Neuronal stem cell (in vitro differentiated cells): ENCODE measurements at regions not wholly inside any gene's neighbourhood (a gene's known extent, or its start where the extent isn't known, plus 50 kb on each side); places are given as distances from the start of the nearest gene placed in this dataset.

ENCODE experiments used
- DNase-seq: peaks from one replicate; pipeline ENCODE4 v3.0.0-alpha.2; 2013; ENCODE audit warnings: low spot score
- H2AFZ ChIP-seq: one replicate; pipeline ENCODE4 v1.6.1; 2013; ENCODE audit warnings: mild to moderate bottlenecking, low read length, inconsistent platforms
- H2AK5ac ChIP-seq: 2 replicates; pipeline ENCODE4 v1.6.1; 2013; ENCODE audit warnings: low read depth, mild to moderate bottlenecking, inconsistent platforms, low read length, moderate library complexity, mixed read lengths
- H2BK120ac ChIP-seq: 2 replicates; pipeline ENCODE4 v1.6.1; 2013; ENCODE audit warnings: low read depth, mild to moderate bottlenecking, inconsistent platforms, low read length, moderate library complexity, mixed read lengths
- H2BK12ac ChIP-seq: one replicate; pipeline ENCODE4 v1.6.1; 2013; ENCODE audit warnings: low read length, inconsistent platforms
- H2BK15ac ChIP-seq: 2 replicates; pipeline ENCODE4 v1.6.1; 2013; ENCODE audit warnings: mild to moderate bottlenecking, low read length, inconsistent platforms, mixed read lengths
- H2BK5ac ChIP-seq: one replicate; pipeline ENCODE4 v1.6.1; 2013; ENCODE audit warnings: inconsistent platforms, mild to moderate bottlenecking, low read length, moderate library complexity
- H3K14ac ChIP-seq: one replicate; pipeline ENCODE4 v1.6.1; 2013; ENCODE audit warnings: low read length, inconsistent platforms
- H3K18ac ChIP-seq: 2 replicates; pipeline ENCODE4 v1.6.1; 2013; ENCODE audit warnings: low read length, inconsistent platforms
- H3K23ac ChIP-seq: 2 replicates; pipeline ENCODE4 v1.6.1; 2013; ENCODE audit warnings: low read depth, mild to moderate bottlenecking, mixed read lengths, low read length, inconsistent platforms; ENCODE audit not compliant: poor library complexity
- H3K27ac ChIP-seq: replicated peaks from 3 replicates; pipeline ENCODE4 v1.5.1; 2013; ENCODE audit warnings: low read length, inconsistent platforms
- H3K27me3 ChIP-seq, 3 experiments: 2 replicates each; pipeline ENCODE4 v1.6.1; 2013; ENCODE audit warnings: low read length in 3 of 3, mild to moderate bottlenecking in 2 of 3, inconsistent platforms in 1 of 3, low read depth in 1 of 3, mixed read lengths in 1 of 3, moderate library complexity in 1 of 3; ENCODE audit not compliant: control insufficient read depth in 3 of 3, insufficient read depth in 3 of 3
- H3K36me3 ChIP-seq, 2 donors: replicated peaks in 1 of 2; 2 replicates each; pipeline ENCODE4 v1.6.1; 2013; ENCODE audit warnings: low read length in 2 of 2; ENCODE audit not compliant: control insufficient read depth in 2 of 2, insufficient read depth in 2 of 2
- H3K4ac ChIP-seq: 2 replicates; pipeline ENCODE4 v1.6.1; 2013; ENCODE audit warnings: inconsistent platforms, mild to moderate bottlenecking, low read length, moderate library complexity
- H3K4me1 ChIP-seq, 2 donors: 1 replicate in 1 of 2; 2 replicates in 1 of 2; pipeline ENCODE4 v1.6.1; 2013; ENCODE audit warnings: low read length in 2 of 2, low read depth in 1 of 2; ENCODE audit not compliant: control insufficient read depth in 2 of 2, insufficient read depth in 1 of 2
- H3K4me2 ChIP-seq: one replicate; pipeline ENCODE4 v1.6.1; 2013; ENCODE audit warnings: mild to moderate bottlenecking, low read length, inconsistent platforms; ENCODE audit not compliant: insufficient read depth, poor library complexity, severe bottlenecking
- H3K4me3 ChIP-seq, 2 donors: 2 replicates each; pipeline ENCODE4 v1.5.1; 2013; ENCODE audit warnings: low read length in 2 of 2, mild to moderate bottlenecking in 2 of 2, inconsistent platforms in 1 of 2, moderate library complexity in 1 of 2
- H3K79me1 ChIP-seq: one replicate; pipeline ENCODE4 v1.6.1; 2013; ENCODE audit warnings: low read depth, mild to moderate bottlenecking, inconsistent platforms, low read length, moderate library complexity
- H3K9ac ChIP-seq: one replicate; pipeline ENCODE4 v1.6.1; 2013; ENCODE audit warnings: mild to moderate bottlenecking, low read depth, low read length, inconsistent platforms; ENCODE audit not compliant: poor library complexity
- H3K9me3 ChIP-seq, 2 donors: replicated peaks in 1 of 2; 2 replicates each; pipeline versions ENCODE3 to v1.6.1; 2013; ENCODE audit warnings: low read length in 2 of 2, mild to moderate bottlenecking in 2 of 2, inconsistent platforms in 1 of 2, low read depth in 1 of 2, mixed read lengths in 1 of 2, moderate library complexity in 1 of 2; ENCODE audit not compliant: control insufficient read depth in 2 of 2, insufficient read depth in 1 of 2
- H4K8ac ChIP-seq: one replicate; pipeline ENCODE4 v1.6.1; 2013; ENCODE audit warnings: low read depth, mild to moderate bottlenecking, inconsistent platforms, low read length, moderate library complexity
- H4K91ac ChIP-seq: one replicate; pipeline ENCODE4 v1.6.1; 2013; ENCODE audit warnings: low read length, low read depth, mild to moderate bottlenecking, inconsistent platforms; ENCODE audit not compliant: poor library complexity
- WGBS, 2 donors: extraction: QIAGEN DNeasy Blood & Tissue Kit; methylation state at CpG; one replicate each; pipeline ENCODE4 v1.1.7; 2013; ENCODE audit warnings: missing lambda C conversion rate in 2 of 2, mixed read lengths in 1 of 2; ENCODE audit not compliant: insufficient read length in 2 of 2, insufficient replicate concordance in 1 of 2; ENCODE audit errors: extremely low coverage in 2 of 2; 5-methylcytosine and 5-hydroxymethylcytosine counted together

- no peak overlapping the region for H2BK5ac ChIP-seq
Observed at GRCh38 chr5:158456241-158456640, 597.3 kb upstream of the CLINT1 start.

GRCh38 chr5:158451993-158452672, 593.2 kb upstream of the CLINT1 start:
- no peak overlapping the region for H2BK120ac ChIP-seq
- H3K27me3 ChIP-seq = no peaks in the 10 kb centered on the region
- no peaks in the 10 kb centered on the region for H3K79me1 ChIP-seq
- H2BK15ac ChIP-seq = no peak overlapping the region
- H3K9ac ChIP-seq = no peak overlapping the region
- no peak overlapping the region for H3K23ac ChIP-seq
- H3K14ac ChIP-seq = no peak overlapping the region
- no peaks in the 10 kb centered on the region for H3K36me3 ChIP-seq
- DNase-seq = no peak
- H3K27ac ChIP-seq = no peak overlapping the region
- H2BK12ac ChIP-seq = no peak overlapping the region
- H2AFZ ChIP-seq = no peak overlapping the region
- H3K4ac ChIP-seq = no peak overlapping the region
- H4K8ac ChIP-seq = no peak overlapping the region
- H3K4me2 ChIP-seq = no peak overlapping the region
- no CpG with 5 or more reads among the region's 13 CpGs for WGBS, 2 donors
- H3K9me3 ChIP-seq = no peaks in the 10 kb centered on the region
- no peak overlapping the region for H3K18ac ChIP-seq
- H2AK5ac ChIP-seq = no peak overlapping the region
- no peak overlapping the region for H2BK5ac ChIP-seq
- no peak overlapping the region for H3K4me3 ChIP-seq
- H4K91ac ChIP-seq = no peak overlapping the region
- H3K4me1 ChIP-seq = peaks cover 0 to 4% of the 10 kb centered on the region in 2 donors

More at GRCh38 chr5:158456241-158456640, 597.3 kb upstream of the CLINT1 start:
- no peak overlapping the region for H2AK5ac ChIP-seq
- no peak overlapping the region for H3K4me2 ChIP-seq
- no peak overlapping the region for H3K14ac ChIP-seq
- no CpG with 5 or more reads among the region's 3 CpGs for WGBS, 2 donors
- H4K91ac ChIP-seq = no peak overlapping the region
- H2AFZ ChIP-seq = no peak overlapping the region
- no peak overlapping the region for H3K4me3 ChIP-seq
- no peaks in the 10 kb centered on the region for H3K27me3 ChIP-seq
- no peak overlapping the region for H4K8ac ChIP-seq
- H2BK15ac ChIP-seq = no peak overlapping the region
- H2BK120ac ChIP-seq = no peak overlapping the region
- no peaks in the 10 kb centered on the region for H3K36me3 ChIP-seq
- H3K9me3 ChIP-seq = no peaks in the 10 kb centered on the region
- no peak overlapping the region for H3K4ac ChIP-seq
- no peak overlapping the region for H3K27ac ChIP-seq
- H2BK12ac ChIP-seq = no peak overlapping the region
- no peak for DNase-seq
- no peak overlapping the region for H3K18ac ChIP-seq
- H3K79me1 ChIP-seq = no peaks in the 10 kb centered on the region
- H3K4me1 ChIP-seq = peaks cover 0 to 3% of the 10 kb centered on the region in 2 donors
- H3K9ac ChIP-seq = no peak overlapping the region
- H3K23ac ChIP-seq = no peak overlapping the region

GRCh38 chr5:158451203-158451992, 592.5 kb upstream of the CLINT1 start:
- H3K36me3 ChIP-seq = no peaks in the 10 kb centered on the region
- H3K4me2 ChIP-seq = no peak overlapping the region
- no CpG with 5 or more reads among the region's 8 CpGs for WGBS, 2 donors
- no peak overlapping the region for H3K14ac ChIP-seq
- H4K91ac ChIP-seq = no peak overlapping the region
- H3K27ac ChIP-seq = no peak overlapping the region
- no peak overlapping the region for H2BK12ac ChIP-seq
- H3K4ac ChIP-seq = no peak overlapping the region
- no peak overlapping the region for H4K8ac ChIP-seq
- H2BK120ac ChIP-seq = no peak overlapping the region
- H3K9ac ChIP-seq = no peak overlapping the region
- H2AFZ ChIP-seq = no peak overlapping the region
- no peaks in the 10 kb centered on the region for H3K9me3 ChIP-seq
- DNase-seq = no peak
- no peak overlapping the region for H3K18ac ChIP-seq
- H3K23ac ChIP-seq = no peak overlapping the region
- H2AK5ac ChIP-seq = no peak overlapping the region
- no peaks in the 10 kb centered on the region for H3K27me3 ChIP-seq
- H3K4me1 ChIP-seq = peaks cover 0 to 4% of the 10 kb centered on the region in 2 donors
- no peak overlapping the region for H2BK15ac ChIP-seq
- no peak overlapping the region for H2BK5ac ChIP-seq
- H3K79me1 ChIP-seq = no peaks in the 10 kb centered on the region
- H3K4me3 ChIP-seq = no peak overlapping the region

- H3K27me3 ChIP-seq = no peaks in the 10 kb centered on the region
- no peak for DNase-seq
- no peak overlapping the region for H3K4me3 ChIP-seq
- H2BK120ac ChIP-seq = no peak overlapping the region
- H2AFZ ChIP-seq = no peak overlapping the region
- no peaks in the 10 kb centered on the region for H3K79me1 ChIP-seq
- no peak overlapping the region for H3K9ac ChIP-seq
- no peak overlapping the region for H4K91ac ChIP-seq
- H3K4ac ChIP-seq = no peak overlapping the region
- H2BK5ac ChIP-seq = no peak overlapping the region
- WGBS, 2 donors = no CpG with 5 or more reads among the region's 5 CpGs
- no peak overlapping the region for H4K8ac ChIP-seq
- no peaks in the 10 kb centered on the region for H3K36me3 ChIP-seq
- no peak overlapping the region for H3K27ac ChIP-seq
- H3K23ac ChIP-seq = no peak overlapping the region
- H2BK12ac ChIP-seq = no peak overlapping the region
- H2AK5ac ChIP-seq = no peak overlapping the region
- H3K4me2 ChIP-seq = no peak overlapping the region
- H3K14ac ChIP-seq = no peak overlapping the region
- no peak overlapping the region for H2BK15ac ChIP-seq
- H3K9me3 ChIP-seq = no peaks in the 10 kb centered on the region
- H3K4me1 ChIP-seq = peaks cover 0 to 4% of the 10 kb centered on the region in 2 donors
- no peak overlapping the region for H3K18ac ChIP-seq
Observed at GRCh38 chr5:158450751-158451171, 591.8 kb upstream of the CLINT1 start.
